ENCODE measurements at regions not wholly inside any gene's neighbourhood (a gene's known extent, or its start where the extent isn't known, plus 50 kb on each side); places are given as distances from the start of the nearest gene placed in this dataset.

GRCh38 chr5:21237461-21237860, 1249.5 kb upstream of the CDH18 start:
- Histone ChIP-seq H3K27ac (peak overlapping the region; percentile 32 to 53), H3K4me3 (no peak overlapping the region), H3K27me3 (no peaks in the 10 kb centered on the region), H3K36me3 (no peaks in the 10 kb centered on the region), H3K4me1 (peaks cover 0 to 36% (median 10%) of the 10 kb centered on the region in 4 donors), H3K9me3 (no peaks in the 10 kb centered on the region)
- no peak for DNase-seq
- intact Hi-C loops (cut with DNase I; ENCODE audit: low total_unique reads): no loop called here
- no peak for TF ChIP-seq CTCF (IDR thresholded peaks at IDR 0.05)

GRCh38 chr5:21236971-21237427, 1249.0 kb upstream of the CDH18 start:
- peaks cover 0 to 36% (median 10%) of the 10 kb centered on the region in 4 donors for H3K4me1 ChIP-seq
- no peak for DNase-seq
- no peaks in the 10 kb centered on the region for H3K27me3 ChIP-seq
- H3K36me3 ChIP-seq: no peaks in the 10 kb centered on the region
- H3K27ac ChIP-seq: peak overlapping the region; percentile 32 to 53
- intact Hi-C loops (cut with DNase I; ENCODE audit: low total_unique reads): no loop called here
- no peaks in the 10 kb centered on the region for H3K9me3 ChIP-seq
- no peak overlapping the region for H3K4me3 ChIP-seq
- TF ChIP-seq CTCF (IDR thresholded peaks at IDR 0.05): no peak

- Histone ChIP-seq H3K4me1 (peaks cover 0 to 36% (median 10%) of the 10 kb centered on the region in 4 donors), H3K27ac (peak overlapping the region; percentile 32 to 53), H3K4me3 (no peak overlapping the region), H3K9me3 (no peaks in the 10 kb centered on the region), H3K36me3 (no peaks in the 10 kb centered on the region), H3K27me3 (no peaks in the 10 kb centered on the region)
- no peak for DNase-seq
- intact Hi-C loops (cut with DNase I; ENCODE audit: low total_unique reads): no loop called here
- no peak for TF ChIP-seq CTCF (IDR thresholded peaks at IDR 0.05)
These were observed 1248.1 kb upstream of the CDH18 start for GRCh38 chr5:21236104-21236503.

- no peak overlapping the region for H3K27ac ChIP-seq
These were observed 1237.4 kb upstream of the CDH18 start for GRCh38 chr5:21225223-21226064.

GRCh38 chr5:21221616-21222015, 1233.6 kb upstream of the CDH18 start:
- Histone ChIP-seq H3K9me3 (peaks cover 0 to 5% (median 0%) of the 10 kb centered on the region in 3 donors), H3K36me3 (no peaks in the 10 kb centered on the region), H3K4me1 (peaks cover 0 to 21% (median 0%) of the 10 kb centered on the region in 4 donors), H3K4me3 (no peak overlapping the region), H3K27ac (no peak overlapping the region), H3K27me3 (no peaks in the 10 kb centered on the region)
- DNase-seq: no peak
- no peak for TF ChIP-seq CTCF (IDR thresholded peaks at IDR 0.05)
- intact Hi-C loops (cut with DNase I; ENCODE audit: low total_unique reads): no loop called here

More at GRCh38 chr5:21225223-21226064, 1237.4 kb upstream of the CDH18 start:
- Histone ChIP-seq H3K4me1 (peaks cover 0 to 15% (median 0%) of the 10 kb centered on the region in 4 donors), H3K4me3 (no peak overlapping the region), H3K9me3 (peaks cover 0 to 5% (median 0%) of the 10 kb centered on the region in 3 donors), H3K27me3 (no peaks in the 10 kb centered on the region), H3K36me3 (no peaks in the 10 kb centered on the region)
- no peak for TF ChIP-seq CTCF (IDR thresholded peaks at IDR 0.05)
- DNase-seq: no peak
- intact Hi-C loops (cut with DNase I; ENCODE audit: low total_unique reads): no loop called here

Data from tibial artery (tissue), 4 donors.